ENCODE measurements at regions not wholly inside any gene's neighbourhood (a gene's known extent, or its start where the extent isn't known, plus 50 kb on each side); places are given as distances from the start of the nearest gene placed in this dataset.

- TF ChIP-seq, protein P1, sequence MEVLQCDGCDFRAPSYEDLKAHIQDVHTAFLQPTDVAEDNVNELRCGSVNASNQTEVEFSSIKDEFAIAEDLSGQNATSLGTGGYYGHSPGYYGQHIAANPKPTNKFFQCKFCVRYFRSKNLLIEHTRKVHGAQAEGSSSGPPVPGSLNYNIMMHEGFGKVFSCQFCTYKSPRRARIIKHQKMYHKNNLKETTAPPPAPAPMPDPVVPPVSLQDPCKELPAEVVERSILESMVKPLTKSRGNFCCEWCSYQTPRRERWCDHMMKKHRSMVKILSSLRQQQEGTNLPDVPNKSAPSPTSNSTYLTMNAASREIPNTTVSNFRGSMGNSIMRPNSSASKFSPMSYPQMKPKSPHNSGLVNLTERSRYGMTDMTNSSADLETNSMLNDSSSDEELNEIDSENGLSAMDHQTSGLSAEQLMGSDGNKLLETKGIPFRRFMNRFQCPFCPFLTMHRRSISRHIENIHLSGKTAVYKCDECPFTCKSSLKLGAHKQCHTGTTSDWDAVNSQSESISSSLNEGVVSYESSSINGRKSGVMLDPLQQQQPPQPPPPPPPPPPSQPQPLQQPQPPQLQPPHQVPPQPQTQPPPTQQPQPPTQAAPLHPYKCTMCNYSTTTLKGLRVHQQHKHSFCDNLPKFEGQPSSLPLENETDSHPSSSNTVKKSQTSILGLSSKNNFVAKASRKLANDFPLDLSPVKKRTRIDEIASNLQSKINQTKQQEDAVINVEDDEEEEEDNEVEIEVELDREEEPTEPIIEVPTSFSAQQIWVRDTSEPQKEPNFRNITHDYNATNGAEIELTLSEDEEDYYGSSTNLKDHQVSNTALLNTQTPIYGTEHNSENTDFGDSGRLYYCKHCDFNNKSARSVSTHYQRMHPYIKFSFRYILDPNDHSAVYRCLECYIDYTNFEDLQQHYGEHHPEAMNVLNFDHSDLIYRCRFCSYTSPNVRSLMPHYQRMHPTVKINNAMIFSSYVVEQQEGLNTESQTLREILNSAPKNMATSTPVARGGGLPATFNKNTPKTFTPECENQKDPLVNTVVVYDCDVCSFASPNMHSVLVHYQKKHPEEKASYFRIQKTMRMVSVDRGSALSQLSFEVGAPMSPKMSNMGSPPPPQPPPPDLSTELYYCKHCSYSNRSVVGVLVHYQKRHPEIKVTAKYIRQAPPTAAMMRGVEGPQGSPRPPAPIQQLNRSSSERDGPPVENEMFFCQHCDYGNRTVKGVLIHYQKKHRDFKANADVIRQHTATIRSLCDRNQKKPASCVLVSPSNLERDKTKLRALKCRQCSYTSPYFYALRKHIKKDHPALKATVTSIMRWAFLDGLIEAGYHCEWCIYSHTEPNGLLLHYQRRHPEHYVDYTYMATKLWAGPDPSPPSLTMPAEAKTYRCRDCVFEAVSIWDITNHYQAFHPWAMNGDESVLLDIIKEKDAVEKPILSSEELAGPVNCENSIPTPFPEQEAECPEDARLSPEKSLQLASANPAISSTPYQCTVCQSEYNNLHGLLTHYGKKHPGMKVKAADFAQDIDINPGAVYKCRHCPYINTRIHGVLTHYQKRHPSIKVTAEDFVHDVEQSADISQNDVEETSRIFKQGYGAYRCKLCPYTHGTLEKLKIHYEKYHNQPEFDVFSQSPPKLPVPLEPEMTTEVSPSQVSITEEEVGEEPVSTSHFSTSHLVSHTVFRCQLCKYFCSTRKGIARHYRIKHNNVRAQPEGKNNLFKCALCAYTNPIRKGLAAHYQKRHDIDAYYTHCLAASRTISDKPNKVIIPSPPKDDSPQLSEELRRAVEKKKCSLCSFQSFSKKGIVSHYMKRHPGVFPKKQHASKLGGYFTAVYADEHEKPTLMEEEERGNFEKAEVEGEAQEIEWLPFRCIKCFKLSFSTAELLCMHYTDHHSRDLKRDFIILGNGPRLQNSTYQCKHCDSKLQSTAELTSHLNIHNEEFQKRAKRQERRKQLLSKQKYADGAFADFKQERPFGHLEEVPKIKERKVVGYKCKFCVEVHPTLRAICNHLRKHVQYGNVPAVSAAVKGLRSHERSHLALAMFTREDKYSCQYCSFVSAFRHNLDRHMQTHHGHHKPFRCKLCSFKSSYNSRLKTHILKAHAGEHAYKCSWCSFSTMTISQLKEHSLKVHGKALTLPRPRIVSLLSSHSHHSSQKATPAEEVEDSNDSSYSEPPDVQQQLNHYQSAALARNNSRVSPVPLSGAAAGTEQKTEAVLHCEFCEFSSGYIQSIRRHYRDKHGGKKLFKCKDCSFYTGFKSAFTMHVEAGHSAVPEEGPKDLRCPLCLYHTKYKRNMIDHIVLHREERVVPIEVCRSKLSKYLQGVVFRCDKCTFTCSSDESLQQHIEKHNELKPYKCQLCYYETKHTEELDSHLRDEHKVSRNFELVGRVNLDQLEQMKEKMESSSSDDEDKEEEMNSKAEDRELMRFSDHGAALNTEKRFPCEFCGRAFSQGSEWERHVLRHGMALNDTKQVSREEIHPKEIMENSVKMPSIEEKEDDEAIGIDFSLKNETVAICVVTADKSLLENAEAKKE (CRISPR knock-in tag; IDR thresholded peaks at IDR 0.05), result no peak
- TF ChIP-seq POLR2AphosphoS5 (IDR thresholded peaks at IDR 0.05; ENCODE audit: low read depth) (no peak), CREB1 (CRISPR knock-in tag; IDR thresholded peaks at IDR 0.05; ENCODE audit: low read depth) (no peak)
Measured at GRCh38 chr10:113294868-113295267, 258.0 kb upstream of the HABP2 start (continued).

DNA sequence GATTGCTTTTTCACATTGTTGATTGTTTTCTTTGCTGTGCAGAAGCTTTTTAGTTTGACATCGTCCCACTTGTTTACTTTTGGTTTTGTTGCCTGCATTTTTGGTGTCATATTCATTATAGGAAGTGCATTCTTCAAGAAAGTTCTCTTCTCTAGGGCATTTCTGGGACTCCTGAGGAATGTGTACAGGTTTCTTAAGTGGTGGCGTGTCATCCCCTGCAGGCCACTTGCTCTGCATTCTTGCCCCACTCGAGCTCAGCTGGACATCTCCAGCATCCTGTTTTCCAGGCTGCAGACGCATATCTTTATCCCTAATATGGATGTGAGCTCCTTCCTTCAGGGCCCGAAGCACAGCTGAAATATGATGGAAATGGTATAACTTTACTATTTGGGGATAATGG, 255.6 kb upstream of the HABP2 start:
- no peak overlapping the region for H3K27ac ChIP-seq (ENCODE audit: low read depth)
- H2AFZ ChIP-seq, result no peak overlapping the region
- Mint-ChIP-seq H3K36me3 (ENCODE audit: low read depth) (no peaks in the 10 kb centered on the region), H3K4me1 (peaks cover 20% of the 10 kb centered on the region), H3K9me3 (no peaks in the 10 kb centered on the region), H3K27me3 (ENCODE audit: insufficient read depth, low read depth, poor library complexity) (peaks cover 4% of the 10 kb centered on the region), H3K27ac (no peak overlapping the region), H3K4me3 (no peak overlapping the region)
- H3K4me1 ChIP-seq (ENCODE audit: insufficient read depth), result no peaks in the 10 kb centered on the region; the same call in 1 of the 2 replicates
- DNase-seq (ENCODE audit: low spot score) (no peak), ATAC-seq (no peak)
- H3K4me3 ChIP-seq, result no peak overlapping the region
- H3K79me2 ChIP-seq (replicated peaks; ENCODE audit: insufficient read depth), result no peaks in the 10 kb centered on the region
- no peaks in the 10 kb centered on the region for H3F3A ChIP-seq (replicated peaks; ENCODE audit: low read depth)
- H3K4me2 ChIP-seq, result no peak overlapping the region
- no peaks in the 10 kb centered on the region for H4K20me1 ChIP-seq (replicated peaks; ENCODE audit: insufficient read depth)
- H3K27me3 ChIP-seq (ENCODE audit: insufficient read depth), result no peaks in the 10 kb centered on the region
- H3K36me3 ChIP-seq (ENCODE audit: insufficient read depth), result no peaks in the 10 kb centered on the region
- H3K9me2 ChIP-seq (ENCODE audit: insufficient read depth), result 0 out of 2 replicates have a peak, but pooled peaks cover 5% of the 10 kb centered on the region
- TF ChIP-seq ZNF331 (CRISPR knock-in tag; IDR thresholded peaks at IDR 0.05; ENCODE audit: low read depth) (no peak), CTCF (conservative IDR thresholded peaks at IDR 0.05; ENCODE audit: low read depth in 2 of 2) (0 out of 4 replicates have a peak, but pooled peaks of 1 of the 2 experiments have one; percentile 4), CREB1 (CRISPR knock-in tag; IDR thresholded peaks at IDR 0.05; ENCODE audit: low read depth) (no peak)
- TF ChIP-seq, protein P2, sequence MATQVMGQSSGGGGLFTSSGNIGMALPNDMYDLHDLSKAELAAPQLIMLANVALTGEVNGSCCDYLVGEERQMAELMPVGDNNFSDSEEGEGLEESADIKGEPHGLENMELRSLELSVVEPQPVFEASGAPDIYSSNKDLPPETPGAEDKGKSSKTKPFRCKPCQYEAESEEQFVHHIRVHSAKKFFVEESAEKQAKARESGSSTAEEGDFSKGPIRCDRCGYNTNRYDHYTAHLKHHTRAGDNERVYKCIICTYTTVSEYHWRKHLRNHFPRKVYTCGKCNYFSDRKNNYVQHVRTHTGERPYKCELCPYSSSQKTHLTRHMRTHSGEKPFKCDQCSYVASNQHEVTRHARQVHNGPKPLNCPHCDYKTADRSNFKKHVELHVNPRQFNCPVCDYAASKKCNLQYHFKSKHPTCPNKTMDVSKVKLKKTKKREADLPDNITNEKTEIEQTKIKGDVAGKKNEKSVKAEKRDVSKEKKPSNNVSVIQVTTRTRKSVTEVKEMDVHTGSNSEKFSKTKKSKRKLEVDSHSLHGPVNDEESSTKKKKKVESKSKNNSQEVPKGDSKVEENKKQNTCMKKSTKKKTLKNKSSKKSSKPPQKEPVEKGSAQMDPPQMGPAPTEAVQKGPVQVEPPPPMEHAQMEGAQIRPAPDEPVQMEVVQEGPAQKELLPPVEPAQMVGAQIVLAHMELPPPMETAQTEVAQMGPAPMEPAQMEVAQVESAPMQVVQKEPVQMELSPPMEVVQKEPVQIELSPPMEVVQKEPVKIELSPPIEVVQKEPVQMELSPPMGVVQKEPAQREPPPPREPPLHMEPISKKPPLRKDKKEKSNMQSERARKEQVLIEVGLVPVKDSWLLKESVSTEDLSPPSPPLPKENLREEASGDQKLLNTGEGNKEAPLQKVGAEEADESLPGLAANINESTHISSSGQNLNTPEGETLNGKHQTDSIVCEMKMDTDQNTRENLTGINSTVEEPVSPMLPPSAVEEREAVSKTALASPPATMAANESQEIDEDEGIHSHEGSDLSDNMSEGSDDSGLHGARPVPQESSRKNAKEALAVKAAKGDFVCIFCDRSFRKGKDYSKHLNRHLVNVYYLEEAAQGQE (IDR thresholded peaks at IDR 0.05; ENCODE audit: unreplicated experiment), result no peak
